SK-N-SH treated with all-trans-retinoic acid at 6 μM for 48 hours (cell line): ENCODE measurements at regions not wholly inside any gene's neighbourhood (a gene's known extent, or its start where the extent isn't known, plus 50 kb on each side); places are given as distances from the start of the nearest gene placed in this dataset.

Source experiments
- ATAC-seq: fragments of 200-7000 bp; cut with Tn5 transposase; 3 replicates; pipeline ENCODE4 v1.9.1; 2020; ENCODE audit warnings: mild to moderate bottlenecking, moderate library complexity
- ARNTL ChIP-seq: fragments of 450-650 bp; formaldehyde crosslinking; IDR thresholded peaks from 2 replicates; pipeline ENCODE4 v1.5.0; 2020; ENCODE audit warnings: low read depth, mild to moderate bottlenecking, moderate library complexity, borderline replicate concordance
- BACH2 ChIP-seq: fragments of 250-450 bp; sonication (Bioruptor Pico); IDR thresholded peaks from 2 replicates; pipeline ENCODE4 v1.9.0; 2021; ENCODE audit warnings: mild to moderate bottlenecking, borderline replicate concordance
- CSDC2 ChIP-seq: fragments of 250-450 bp; sonication (Bioruptor Pico); IDR thresholded peaks from 2 replicates; pipeline ENCODE4 v1.5.0; 2020; ENCODE audit warnings: mild to moderate bottlenecking, moderate library complexity
- CSRNP3 ChIP-seq: fragments of 250-450 bp; sonication (Bioruptor Pico); IDR thresholded peaks from 2 replicates; pipeline ENCODE4 v1.5.1; 2021; ENCODE audit warnings: mild to moderate bottlenecking, moderate library complexity
- ESRRG ChIP-seq: fragments of 250-450 bp; sonication (Bioruptor Pico); IDR thresholded peaks from 2 replicates; pipeline ENCODE4 v1.6.1; 2021; ENCODE audit warnings: mild to moderate bottlenecking
- GLIS3 ChIP-seq: fragments of 250-450 bp; sonication (Bioruptor Pico); IDR thresholded peaks from 2 replicates; pipeline ENCODE4 v1.5.0; 2020; ENCODE audit warnings: mild to moderate bottlenecking, moderate library complexity
- ISL1 ChIP-seq: fragments of 250-450 bp; sonication (Bioruptor Pico); IDR thresholded peaks from 2 replicates; pipeline ENCODE4 v2.1.2; 2022; ENCODE audit warnings: mild to moderate bottlenecking, moderate library complexity
- OSR1 ChIP-seq: fragments of 250-450 bp; sonication (Bioruptor Pico); IDR thresholded peaks from 2 replicates; pipeline ENCODE4 v1.8.0; 2022; ENCODE audit warnings: moderate library complexity, mild to moderate bottlenecking, inconsistent platforms
- POU6F1 ChIP-seq: fragments of 250-450 bp; sonication (Bioruptor Pico); IDR thresholded peaks from 2 replicates; pipeline ENCODE4 v1.8.0; 2021; ENCODE audit warnings: low read depth, mild to moderate bottlenecking, moderate library complexity, borderline replicate concordance
- PPARA ChIP-seq: fragments of 250-450 bp; sonication (Bioruptor Pico); IDR thresholded peaks from 2 replicates; pipeline ENCODE4 v1.5.0; 2020; ENCODE audit warnings: mild to moderate bottlenecking, borderline replicate concordance
- SNAI2 ChIP-seq: fragments of 250-450 bp; sonication (Bioruptor Pico); IDR thresholded peaks from 2 replicates; pipeline ENCODE4 v1.5.0; 2020; ENCODE audit warnings: mild to moderate bottlenecking, moderate library complexity
- TCF4 ChIP-seq: fragments of 250-450 bp; sonication (Bioruptor Pico); IDR thresholded peaks from 2 replicates; pipeline ENCODE4 v1.8.0; 2021; ENCODE audit warnings: mild to moderate bottlenecking, moderate library complexity, borderline replicate concordance
- TOX ChIP-seq: fragments of 250-450 bp; sonication (Bioruptor Pico); IDR thresholded peaks from 2 replicates; pipeline ENCODE4 v1.8.0; 2021; ENCODE audit warnings: mild to moderate bottlenecking, moderate library complexity, borderline replicate concordance
- TSHZ2 ChIP-seq: fragments of 250-450 bp; sonication (Bioruptor Pico); IDR thresholded peaks from 2 replicates; pipeline ENCODE4 v1.5.0; 2020; ENCODE audit warnings: mild to moderate bottlenecking, moderate library complexity
- ZC3H10 ChIP-seq: fragments of 250-450 bp; sonication (Bioruptor Pico); IDR thresholded peaks from 2 replicates; pipeline ENCODE4 v1.5.1; 2021; ENCODE audit warnings: mild to moderate bottlenecking, moderate library complexity
- ZFP3 ChIP-seq: fragments of 250-450 bp; sonication (Bioruptor Pico); IDR thresholded peaks from 2 replicates; pipeline ENCODE4 v1.5.0; 2020; ENCODE audit warnings: mild to moderate bottlenecking, moderate library complexity
- ZFP30 ChIP-seq: fragments of 450-650 bp; formaldehyde crosslinking; IDR thresholded peaks from 2 replicates; pipeline ENCODE4 v1.5.0; 2022; ENCODE audit warnings: mild to moderate bottlenecking, moderate library complexity
- ZNF565 ChIP-seq: fragments of 450-650 bp; formaldehyde crosslinking; conservative IDR thresholded peaks from 2 replicates; pipeline ENCODE4 v1.5.0; 2020; ENCODE audit warnings: low read depth, mild to moderate bottlenecking, moderate library complexity
- ZNF70 ChIP-seq: fragments of 450-650 bp; formaldehyde crosslinking; IDR thresholded peaks from 2 replicates; pipeline ENCODE4 v1.5.0; 2020; ENCODE audit warnings: mild to moderate bottlenecking, moderate library complexity
- ZNF8 ChIP-seq: fragments of 450-650 bp; formaldehyde crosslinking; IDR thresholded peaks from 2 replicates; pipeline ENCODE4 v1.5.0; 2020; ENCODE audit warnings: mild to moderate bottlenecking, moderate library complexity
- TF ChIP-seq, protein P1 (sequence below): fragments of 250-450 bp; sonication (Bioruptor Pico); IDR thresholded peaks from 2 replicates; pipeline ENCODE4 v1.8.0; 2020; ENCODE audit warnings: mild to moderate bottlenecking, moderate library complexity, borderline replicate concordance
- TF ChIP-seq, protein P2 (sequence below): fragments of 250-450 bp; sonication (Bioruptor Pico); IDR thresholded peaks from 2 replicates; pipeline ENCODE4 v1.5.1; 2020; ENCODE audit warnings: low read depth, mild to moderate bottlenecking, moderate library complexity

- no peak for ATAC-seq
- TF ChIP-seq ZFP30 (CRISPR knock-in tag) (no peak), ZFP3 (CRISPR knock-in tag) (no peak), TOX (CRISPR knock-in tag) (no peak), ZNF565 (CRISPR knock-in tag) (no peak), ZNF8 (CRISPR knock-in tag) (no peak), SNAI2 (CRISPR knock-in tag) (no peak), CSRNP3 (no peak), TSHZ2 (CRISPR knock-in tag) (no peak), ZC3H10 (CRISPR knock-in tag) (no peak), GLIS3 (CRISPR knock-in tag) (no peak), ARNTL (no peak), PPARA (CRISPR knock-in tag) (no peak), CSDC2 (CRISPR knock-in tag) (no peak), TCF4 (no peak), OSR1 (CRISPR knock-in tag) (no peak), POU6F1 (CRISPR knock-in tag) (no peak), ISL1 (CRISPR knock-in tag) (no peak), ESRRG (CRISPR knock-in tag) (no peak)
- TF ChIP-seq, protein P1, sequence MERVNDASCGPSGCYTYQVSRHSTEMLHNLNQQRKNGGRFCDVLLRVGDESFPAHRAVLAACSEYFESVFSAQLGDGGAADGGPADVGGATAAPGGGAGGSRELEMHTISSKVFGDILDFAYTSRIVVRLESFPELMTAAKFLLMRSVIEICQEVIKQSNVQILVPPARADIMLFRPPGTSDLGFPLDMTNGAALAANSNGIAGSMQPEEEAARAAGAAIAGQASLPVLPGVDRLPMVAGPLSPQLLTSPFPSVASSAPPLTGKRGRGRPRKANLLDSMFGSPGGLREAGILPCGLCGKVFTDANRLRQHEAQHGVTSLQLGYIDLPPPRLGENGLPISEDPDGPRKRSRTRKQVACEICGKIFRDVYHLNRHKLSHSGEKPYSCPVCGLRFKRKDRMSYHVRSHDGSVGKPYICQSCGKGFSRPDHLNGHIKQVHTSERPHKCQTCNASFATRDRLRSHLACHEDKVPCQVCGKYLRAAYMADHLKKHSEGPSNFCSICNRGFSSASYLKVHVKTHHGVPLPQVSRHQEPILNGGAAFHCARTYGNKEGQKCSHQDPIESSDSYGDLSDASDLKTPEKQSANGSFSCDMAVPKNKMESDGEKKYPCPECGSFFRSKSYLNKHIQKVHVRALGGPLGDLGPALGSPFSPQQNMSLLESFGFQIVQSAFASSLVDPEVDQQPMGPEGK: no peak
- TF ChIP-seq, protein P2, sequence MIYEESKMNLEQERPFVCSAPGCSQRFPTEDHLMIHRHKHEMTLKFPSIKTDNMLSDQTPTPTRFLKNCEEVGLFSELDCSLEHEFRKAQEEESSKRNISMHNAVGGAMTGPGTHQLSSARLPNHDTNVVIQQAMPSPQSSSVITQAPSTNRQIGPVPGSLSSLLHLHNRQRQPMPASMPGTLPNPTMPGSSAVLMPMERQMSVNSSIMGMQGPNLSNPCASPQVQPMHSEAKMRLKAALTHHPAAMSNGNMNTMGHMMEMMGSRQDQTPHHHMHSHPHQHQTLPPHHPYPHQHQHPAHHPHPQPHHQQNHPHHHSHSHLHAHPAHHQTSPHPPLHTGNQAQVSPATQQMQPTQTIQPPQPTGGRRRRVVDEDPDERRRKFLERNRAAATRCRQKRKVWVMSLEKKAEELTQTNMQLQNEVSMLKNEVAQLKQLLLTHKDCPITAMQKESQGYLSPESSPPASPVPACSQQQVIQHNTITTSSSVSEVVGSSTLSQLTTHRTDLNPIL (CRISPR knock-in tag): no peak
Measured at GRCh38 chr18:45236676-45237075, 378.6 kb upstream of the SLC14A2 start.

DNA sequence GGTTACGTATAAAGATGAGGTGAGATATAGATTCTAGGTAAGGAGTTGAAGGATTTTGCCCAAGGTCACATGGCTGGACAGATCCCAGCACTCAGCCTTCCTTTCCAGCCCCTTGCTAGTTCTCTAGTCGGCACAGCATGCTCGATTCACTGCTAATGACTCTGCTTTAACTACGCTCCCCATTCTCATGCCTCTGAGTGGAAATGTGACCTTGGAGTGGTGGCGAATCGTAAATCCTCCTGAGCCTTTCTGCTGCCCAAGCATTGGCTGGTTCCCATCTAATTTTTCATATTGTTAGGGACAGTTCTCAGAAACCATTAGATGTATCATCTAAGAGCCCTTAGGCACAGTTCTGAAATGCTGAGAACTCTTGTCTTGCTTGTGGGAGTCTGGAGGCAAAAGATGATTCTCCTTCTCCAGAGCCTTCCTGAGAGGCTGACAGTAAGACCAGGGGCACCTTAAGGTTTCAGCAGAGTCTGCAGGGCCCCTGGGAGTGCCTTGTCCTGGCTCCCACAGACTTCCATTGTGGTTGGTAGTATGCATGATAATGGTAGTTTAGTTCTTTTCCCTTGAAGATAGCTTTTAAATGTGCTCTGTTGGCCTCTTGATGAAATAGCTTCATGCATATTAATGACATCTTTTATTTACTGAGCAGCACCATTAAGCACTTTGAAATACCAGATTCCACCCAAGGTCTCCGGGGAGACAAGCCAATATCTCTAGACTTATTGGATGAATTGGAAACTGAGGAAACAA lies 377.8 kb upstream of the SLC14A2 start:
- no peak for ATAC-seq
- no peak for TF ChIP-seq ZFP3 (CRISPR knock-in tag)

DNA sequence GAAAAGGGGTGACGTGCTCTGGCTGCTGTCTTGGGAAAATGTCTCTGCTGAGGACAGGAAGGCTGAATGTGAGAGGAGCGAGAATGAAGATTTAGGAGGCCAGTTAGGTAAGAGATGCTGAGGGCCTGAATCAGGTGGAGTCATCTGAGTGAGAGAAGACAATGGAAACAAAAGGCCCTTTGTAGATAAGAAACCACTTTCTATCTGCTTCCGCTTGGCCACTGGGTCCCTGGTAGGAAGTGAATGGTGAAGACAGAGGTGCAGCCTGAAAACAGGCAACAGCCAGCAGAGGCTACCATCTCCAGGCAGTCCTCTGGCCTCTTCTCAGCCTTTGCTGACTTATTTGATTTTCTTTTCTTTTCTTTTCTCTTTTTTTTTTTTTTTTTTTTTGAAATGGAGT lies 374.0 kb upstream of the SLC14A2 start:
- ATAC-seq: no peak
- TF ChIP-seq BACH2 (CRISPR knock-in tag): no peak
- no peak for TF ChIP-seq ZNF70
- no peak for TF ChIP-seq ZNF8 (CRISPR knock-in tag)
- no peak for TF ChIP-seq PPARA (CRISPR knock-in tag)
- no peak for TF ChIP-seq ZNF565 (CRISPR knock-in tag)
- TF ChIP-seq TSHZ2 (CRISPR knock-in tag): no peak
- TF ChIP-seq TCF4: no peak
- TF ChIP-seq TOX (CRISPR knock-in tag): no peak
- TF ChIP-seq ESRRG (CRISPR knock-in tag): no peak
- TF ChIP-seq POU6F1 (CRISPR knock-in tag): no peak
- no peak for TF ChIP-seq ZFP30 (CRISPR knock-in tag)
- TF ChIP-seq CSRNP3: no peak
